HG02588 (cell line): ENCODE measurements at regions not wholly inside any gene's neighbourhood (a gene's known extent, or its start where the extent isn't known, plus 50 kb on each side); places are given as distances from the start of the nearest gene placed in this dataset.
"Not testable (repeated sequence)": the region's sequence is repeated elsewhere in the genome, so short reads cannot be mapped to it uniquely, and the experiment has no call there.

Source experiments
- ATAC-seq: cut with Tn5 transposase; IDR thresholded peaks from one replicate; pipeline ENCODE4 v1.9.1; 2021; ENCODE audit warnings: mild to moderate bottlenecking, moderate library complexity; ENCODE audit not compliant: unreplicated experiment

GRCh38 chr5:60489856-60490255 is 210.1 kb downstream of the DEPDC1B start:
- ATAC-seq = no peak

DNA sequence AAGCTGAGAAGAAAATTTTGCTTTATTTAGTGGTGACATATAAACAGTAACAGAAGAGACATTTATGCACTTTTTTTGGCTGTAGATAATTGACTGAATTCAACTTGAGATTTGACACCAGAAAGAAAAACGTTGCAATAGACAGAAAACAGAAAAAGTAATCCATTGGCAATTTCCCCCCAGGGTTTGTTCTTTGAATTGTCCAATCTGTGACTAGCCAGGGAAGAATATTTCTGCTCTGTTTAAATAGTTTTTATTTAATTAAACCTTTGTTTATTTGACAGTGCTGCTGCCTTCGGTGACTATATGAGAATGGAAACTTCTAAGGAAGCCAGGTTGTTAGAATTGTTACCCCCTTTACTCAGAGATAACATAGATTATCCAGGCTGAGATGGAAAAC is 210.6 kb downstream of the DEPDC1B start:
- ATAC-seq = no peak

GRCh38 chr5:60488466-60489130 is 211.4 kb downstream of the DEPDC1B start:
- no peak for ATAC-seq

DNA sequence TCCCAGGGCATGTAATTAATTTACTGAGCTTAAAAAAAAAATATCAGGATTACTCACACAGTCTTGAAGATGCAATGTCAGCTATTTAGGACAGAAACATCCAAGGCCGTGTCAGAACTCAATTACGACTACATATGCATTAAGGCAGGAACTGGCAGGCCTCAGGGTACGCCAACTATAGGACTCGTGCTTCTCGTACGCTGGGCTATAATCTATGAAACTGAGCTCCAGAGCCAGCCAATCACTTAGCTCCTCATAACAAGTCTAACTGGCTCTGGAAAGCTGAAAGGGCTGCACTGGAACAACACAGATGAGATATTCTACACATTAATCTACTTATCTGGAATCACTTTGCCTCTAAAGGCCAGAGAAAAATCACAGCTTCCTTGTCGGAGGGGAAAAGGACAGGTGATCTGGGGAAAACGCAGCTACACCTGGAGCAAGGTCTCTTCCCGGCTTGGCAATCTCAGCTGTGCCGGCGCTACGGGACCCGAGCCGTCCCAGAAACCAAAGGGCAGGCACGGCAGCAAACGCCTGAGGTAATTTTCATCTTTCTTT is 212.0 kb downstream of the DEPDC1B start:
- ATAC-seq = no peak

- no peak for ATAC-seq
Measured at GRCh38 chr5:60487476-60487875, 212.5 kb downstream of the DEPDC1B start.

DNA sequence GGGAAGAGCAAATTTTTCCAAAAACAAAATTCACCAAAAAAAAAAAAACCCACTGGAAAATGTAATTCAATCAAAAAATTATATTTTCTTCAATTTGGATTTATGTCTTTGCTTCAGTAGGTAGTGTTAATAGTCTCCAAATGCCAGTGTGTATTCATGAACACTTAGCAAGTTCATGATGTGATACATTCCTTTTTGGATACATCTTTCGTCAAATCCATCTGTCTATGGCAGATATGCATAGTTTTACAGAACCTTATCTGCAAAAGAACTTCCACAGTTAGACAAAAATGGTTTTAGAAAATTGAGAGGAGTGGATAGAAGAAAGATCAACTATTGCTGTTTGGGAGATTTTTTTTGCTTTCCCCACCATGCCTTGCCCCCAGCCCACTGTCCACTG is 214.6 kb downstream of the DEPDC1B start:
- no peak for ATAC-seq

- no peak for ATAC-seq
Measured at GRCh38 chr5:60483050-60483449, 216.9 kb downstream of the DEPDC1B start.

- ATAC-seq = no peak
Measured at GRCh38 chr5:60482301-60482700, 217.7 kb downstream of the DEPDC1B start.

GRCh38 chr5:60479542-60479941 is 220.4 kb downstream of the DEPDC1B start:
- ATAC-seq = no peak

GRCh38 chr5:60477849-60478248 is 222.1 kb downstream of the DEPDC1B start:
- ATAC-seq = no peak

- no peak for ATAC-seq
Measured at GRCh38 chr5:60473654-60474053, 226.3 kb downstream of the DEPDC1B start.

- ATAC-seq = not testable (repeated sequence)
Measured at GRCh38 chr5:60473027-60473426, 226.9 kb downstream of the DEPDC1B start.

DNA sequence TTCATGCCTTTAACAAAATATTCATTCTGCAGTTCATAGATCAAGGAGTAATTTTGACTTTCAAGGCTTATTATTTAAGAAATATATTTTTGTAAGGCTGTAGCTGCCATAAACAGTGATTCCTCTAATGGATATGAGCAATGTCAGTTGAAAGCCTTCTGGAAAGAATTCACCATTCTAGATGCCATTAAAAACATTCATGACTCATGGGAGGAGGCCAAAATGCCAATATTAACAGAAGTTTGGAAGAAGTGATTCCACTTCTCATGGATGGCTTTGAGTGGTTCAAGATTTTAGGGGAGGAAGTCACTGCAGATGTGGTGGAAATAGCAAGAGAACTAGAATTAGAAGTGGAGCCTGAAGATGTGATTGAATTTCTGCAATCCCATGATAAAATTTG is 229.1 kb downstream of the DEPDC1B start:
- no peak for ATAC-seq

DNA sequence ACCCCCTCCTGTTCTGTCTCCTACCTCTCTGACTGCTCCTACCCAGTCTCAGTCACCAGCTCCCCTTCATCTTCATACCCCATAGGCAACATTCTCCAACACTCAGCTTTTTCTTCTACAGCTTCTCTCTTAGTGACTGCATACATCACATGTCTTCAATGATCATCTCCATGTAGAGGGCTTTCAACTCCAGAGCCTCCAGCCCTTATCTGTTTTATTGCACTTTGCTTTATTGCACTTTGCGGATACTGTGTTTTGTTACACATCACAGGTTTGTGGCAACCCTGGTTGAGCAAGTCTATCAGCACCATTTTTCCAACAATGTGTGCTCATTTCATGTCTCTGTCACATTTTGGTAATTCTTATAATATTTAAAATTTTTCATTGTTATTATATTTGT is 230.7 kb downstream of the DEPDC1B start:
- ATAC-seq = no peak

DNA sequence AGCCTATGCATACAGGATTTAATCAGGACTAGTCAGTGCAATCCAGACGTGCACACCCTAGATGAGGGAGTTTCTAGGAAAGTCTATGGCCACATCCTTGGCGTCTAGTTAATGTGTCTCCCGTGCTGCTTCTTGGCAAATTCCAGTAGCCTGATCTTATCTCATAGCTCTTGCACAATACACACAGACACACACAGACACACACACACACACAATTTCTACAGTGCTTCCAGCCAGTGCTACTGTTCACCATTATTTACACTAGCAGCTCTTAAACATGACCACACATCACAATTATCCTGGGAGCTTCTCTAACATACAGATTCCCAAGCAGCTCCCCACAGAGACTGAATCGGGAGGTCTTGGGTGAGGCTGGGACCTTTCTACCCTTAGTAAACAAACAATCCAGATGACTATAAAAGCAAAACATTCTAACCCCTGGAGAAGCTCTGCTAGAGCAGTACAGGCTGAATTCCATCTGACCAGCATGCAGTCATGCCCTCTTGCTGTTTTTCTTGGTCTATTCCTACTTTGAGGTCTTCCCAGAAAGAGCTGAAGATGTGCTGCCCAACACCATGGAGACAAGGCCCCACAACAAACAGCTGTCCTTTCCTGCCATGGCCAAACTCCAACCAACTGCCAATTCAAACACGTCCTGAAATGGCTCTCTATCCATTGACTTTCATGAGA is 236.6 kb downstream of the DEPDC1B start:
- no peak for ATAC-seq

GRCh38 chr5:60458666-60459065 is 241.3 kb downstream of the DEPDC1B start:
- no peak for ATAC-seq

GRCh38 chr5:60457233-60457632 is 242.7 kb downstream of the DEPDC1B start:
- ATAC-seq = no peak

DNA sequence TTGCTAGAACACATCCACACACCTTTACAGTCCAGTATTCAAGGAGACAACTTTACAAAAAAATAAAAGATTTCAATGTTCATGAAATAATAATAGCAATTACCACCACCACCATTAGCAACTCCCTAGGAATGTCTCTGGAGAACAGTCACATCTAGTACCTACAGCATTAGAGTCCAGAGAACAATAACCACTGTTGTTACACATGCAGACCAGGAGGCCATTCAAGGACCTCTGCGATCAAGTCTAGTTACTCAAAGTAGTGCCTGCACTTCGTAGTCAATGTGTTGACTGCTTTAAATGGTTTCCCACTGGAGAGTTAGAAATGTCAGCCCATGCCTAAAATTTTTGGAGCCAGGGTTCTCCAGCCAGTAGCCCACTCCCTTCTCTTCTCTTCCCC is 244.4 kb downstream of the DEPDC1B start:
- no peak for ATAC-seq

- not testable (repeated sequence) for ATAC-seq
Measured at GRCh38 chr5:60454277-60454676, 245.7 kb downstream of the DEPDC1B start.

- no peak for ATAC-seq
Measured at GRCh38 chr5:60453186-60453976, 246.6 kb downstream of the DEPDC1B start.

DNA sequence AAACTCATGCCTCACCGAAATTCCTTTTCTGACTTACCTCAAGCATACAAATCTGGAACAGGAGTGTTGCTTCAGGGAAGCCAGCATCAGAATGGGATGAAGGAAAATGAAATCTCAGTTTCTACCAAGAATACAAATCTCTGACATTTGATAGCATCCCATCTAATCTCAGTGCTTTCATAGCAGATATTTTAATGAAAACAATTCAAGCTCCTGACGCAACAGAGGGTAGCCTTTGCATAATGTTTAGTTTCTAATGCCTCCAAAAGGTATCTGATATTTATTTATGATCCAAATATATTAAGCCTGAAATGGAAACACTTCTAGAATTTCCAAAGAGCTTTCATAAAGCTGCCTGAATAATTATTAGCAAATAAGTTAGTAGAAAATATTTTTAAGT is 251.4 kb downstream of the DEPDC1B start:
- ATAC-seq = no peak

GRCh38 chr5:60447488-60447920 is 252.5 kb downstream of the DEPDC1B start:
- ATAC-seq = no peak
